Keratinocyte (primary cell): ENCODE measurements at regions not wholly inside any gene's neighbourhood (a gene's known extent, or its start where the extent isn't known, plus 50 kb on each side); places are given as distances from the start of the nearest gene placed in this dataset.
"Not testable (repeated sequence)": the region's sequence is repeated elsewhere in the genome, so short reads cannot be mapped to it uniquely, and the experiment has no call there.

ENCODE experiments used
- DNase-seq: peaks from one replicate; pipeline ENCODE4 v3.0.0-alpha.2; 2011; ENCODE audit warnings: low read depth, missing footprints, low spot score
- FAIRE-seq: peaks from 2 replicates; lab custom pipeline; 2011; peaks lifted over from hg19 to GRCh38; lab: Jason Lieb, UNC
- H2AFZ ChIP-seq: 2 replicates; pipeline ENCODE4 v1.6.0; 2012; ENCODE audit warnings: low read length, control low read depth, inconsistent platforms; ENCODE audit not compliant: control insufficient read depth
- H3K27ac ChIP-seq: 2 replicates; pipeline ENCODE4 v1.5.1; 2011; ENCODE audit warnings: low read length; ENCODE audit not compliant: control insufficient read depth, insufficient read depth
- H3K27me3 ChIP-seq: 3 replicates; pipeline ENCODE4 v1.6.0; 2011; ENCODE audit warnings: low read length; ENCODE audit not compliant: control insufficient read depth, insufficient read depth; ENCODE audit errors: extremely low read depth
- H3K36me3 ChIP-seq, 2 experiments: 2 replicates in 1 of 2; 3 replicates in 1 of 2; pipeline ENCODE4 v1.5.1; 2011; ENCODE audit warnings: low read length in 2 of 2, mild to moderate bottlenecking in 1 of 2; ENCODE audit not compliant: control insufficient read depth in 2 of 2, insufficient read depth in 2 of 2; ENCODE audit errors: extremely low read depth in 1 of 2
- H3K4me1 ChIP-seq: 3 replicates; pipeline ENCODE4 v1.5.1; 2011; ENCODE audit warnings: low read length; ENCODE audit not compliant: control insufficient read depth, insufficient read depth; ENCODE audit errors: extremely low read depth
- H3K4me2 ChIP-seq: 3 replicates; pipeline ENCODE4 v1.6.0; 2011; ENCODE audit warnings: low read depth, low read length; ENCODE audit not compliant: control insufficient read depth, insufficient read depth; ENCODE audit errors: extremely low read depth
- H3K4me3 ChIP-seq, 3 experiments: fragments of 200-600 bp in 1 of 3; sonication (generic) in 1 of 3; 2 replicates in 2 of 3; 3 replicates in 1 of 3; pipeline ENCODE4 v1.5.1; 2011 to 2016; ENCODE audit warnings: low read length in 3 of 3, mild to moderate bottlenecking in 3 of 3, control low read depth in 2 of 3, inconsistent platforms in 1 of 3, low read depth in 1 of 3, mixed read lengths in 1 of 3, mixed run types in 1 of 3, moderate library complexity in 1 of 3; ENCODE audit not compliant: control insufficient read depth in 2 of 3, insufficient read depth in 2 of 3; ENCODE audit errors: extremely low read depth in 1 of 3
- H3K79me2 ChIP-seq: 2 replicates; pipeline ENCODE4 v1.6.0; 2012; ENCODE audit warnings: low read length; ENCODE audit not compliant: control insufficient read depth, insufficient read depth
- H3K9ac ChIP-seq: 3 replicates; pipeline ENCODE4 v1.6.0; 2011; ENCODE audit warnings: low read length; ENCODE audit not compliant: control insufficient read depth, insufficient read depth; ENCODE audit errors: extremely low read depth
- H3K9me1 ChIP-seq: 3 replicates; pipeline ENCODE4 v1.6.0; 2011; ENCODE audit warnings: low read length; ENCODE audit not compliant: control insufficient read depth, insufficient read depth; ENCODE audit errors: extremely low read depth
- H3K9me3 ChIP-seq: 2 replicates; pipeline ENCODE4 v1.5.1; 2012; ENCODE audit warnings: low read depth, low read length; ENCODE audit not compliant: control insufficient read depth
- H4K20me1 ChIP-seq: 3 replicates; pipeline ENCODE4 v1.6.0; 2011; ENCODE audit warnings: low read length; ENCODE audit not compliant: control insufficient read depth, insufficient read depth; ENCODE audit errors: extremely low read depth
- CTCF ChIP-seq, 3 experiments: IDR thresholded peaks in 1 of 3; conservative IDR thresholded peaks in 1 of 3; optimal IDR thresholded peaks in 1 of 3; 2 replicates in 2 of 3; 3 replicates in 1 of 3; pipeline versions ENCODE3 to v1.5.1; 2011; ENCODE audit warnings: low read length in 3 of 3, mild to moderate bottlenecking in 3 of 3, moderate library complexity in 2 of 3, control low read depth in 1 of 3, inconsistent platforms in 1 of 3; ENCODE audit not compliant: insufficient read depth in 2 of 3; ENCODE audit errors: extremely low read depth in 1 of 3
- EZH2 ChIP-seq: IDR thresholded peaks from one replicate; pipeline ENCODE4 v1.6.1; 2012; ENCODE audit warnings: inconsistent platforms, mild to moderate bottlenecking, low read length, moderate library complexity
- dilution Hi-C: fragments of 300-500 bp; cut with MboI; formaldehyde crosslinking; loops from one replicate; pipeline ENCODE4 v1.7.0; 2020; ENCODE audit warnings: low sequenced_read_pairs; ENCODE audit not compliant: extremely low pct_ligation_motif_present

GRCh38 chr11:81548123-81548522 lies 1185.5 kb downstream of the FAM181B start:
- H3K4me3 ChIP-seq = no peak overlapping the region
- DNase-seq (no peak), FAIRE-seq (no peak)
- H3K79me2 ChIP-seq = no peaks in the 10 kb centered on the region
- no peak overlapping the region for H2AFZ ChIP-seq
- H3K9me3 ChIP-seq = no peaks in the 10 kb centered on the region
- no peaks in the 10 kb centered on the region for H3K4me1 ChIP-seq
- H3K9ac ChIP-seq = no peak overlapping the region
- H3K27me3 ChIP-seq = no peaks in the 10 kb centered on the region
- H3K4me2 ChIP-seq = no peak overlapping the region
- TF ChIP-seq CTCF (optimal IDR thresholded peaks at IDR 0.05 in 1 of 3, IDR thresholded peaks at IDR 0.05 in 1 of 3, conservative IDR thresholded peaks at IDR 0.05 in 1 of 3; ENCODE audit: extremely low read depth in 1 of 3, insufficient read depth in 2 of 3, low read length in 3 of 3) (no peak), EZH2 (no peak)
- no peaks in the 10 kb centered on the region for H4K20me1 ChIP-seq
- no peak overlapping the region for H3K27ac ChIP-seq
- H3K36me3 ChIP-seq = no peaks in the 10 kb centered on the region
- H3K9me1 ChIP-seq = no peaks in the 10 kb centered on the region
- dilution Hi-C loops = no loop called here

GRCh38 chr11:81539806-81540205 lies 1193.9 kb downstream of the FAM181B start:
- FAIRE-seq, dilution Hi-C loops: not testable (repeated sequence)

GRCh38 chr11:81515566-81515965 lies 1218.1 kb downstream of the FAM181B start:
- Histone ChIP-seq H3K27me3 (no peaks in the 10 kb centered on the region), H4K20me1 (no peaks in the 10 kb centered on the region), H3K9me3 (no peaks in the 10 kb centered on the region), H3K4me1 (no peaks in the 10 kb centered on the region), H3K36me3 (no peaks in the 10 kb centered on the region), H3K4me3 (no peak overlapping the region), H3K9ac (no peak overlapping the region), H3K79me2 (no peaks in the 10 kb centered on the region), H2AFZ (no peak overlapping the region), H3K9me1 (no peaks in the 10 kb centered on the region), H3K4me2 (no peak overlapping the region), H3K27ac (no peak overlapping the region)
- DNase-seq = no peak
- dilution Hi-C loops = no loop called here
- TF ChIP-seq EZH2 (no peak), CTCF (optimal IDR thresholded peaks at IDR 0.05 in 1 of 3, IDR thresholded peaks at IDR 0.05 in 1 of 3, conservative IDR thresholded peaks at IDR 0.05 in 1 of 3; ENCODE audit: extremely low read depth in 1 of 3, insufficient read depth in 2 of 3, low read length in 3 of 3) (no peak)
- FAIRE-seq = no peak

More at GRCh38 chr11:81539806-81540205, 1193.9 kb downstream of the FAM181B start:
- H3K27me3 ChIP-seq, H3K4me3 ChIP-seq, DNase-seq, H3K9me1 ChIP-seq, H3K27ac ChIP-seq, H3K4me1 ChIP-seq, H3K9me3 ChIP-seq, H3K4me2 ChIP-seq, H3K79me2 ChIP-seq, H3K36me3 ChIP-seq, H3K9ac ChIP-seq, H2AFZ ChIP-seq, H4K20me1 ChIP-seq: not testable (repeated sequence)
